ENCODE measurements at regions not wholly inside any gene's neighbourhood (a gene's known extent, or its start where the extent isn't known, plus 50 kb on each side); places are given as distances from the start of the nearest gene placed in this dataset.

DNA sequence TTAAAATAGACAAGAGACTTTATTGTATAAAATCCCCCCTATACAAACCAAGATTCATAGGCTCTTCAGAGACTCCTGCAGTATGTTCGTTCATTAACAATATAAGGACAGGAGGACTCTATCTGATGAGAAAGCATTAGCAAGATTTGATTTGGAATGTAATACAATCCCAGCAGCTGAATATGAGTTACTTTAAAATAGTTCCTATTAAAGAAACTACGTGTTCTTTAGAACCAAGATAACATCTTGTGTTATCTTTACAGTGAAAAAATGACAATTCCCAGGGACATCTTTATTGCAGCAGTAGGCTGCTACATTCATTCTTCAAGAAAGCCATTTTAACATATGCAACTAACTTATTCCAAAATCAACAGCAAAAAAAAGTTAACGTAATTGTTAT, 1360.1 kb upstream of the GJE1 start:
- Histone ChIP-seq H3K27me3 (no peaks in the 10 kb centered on the region), H3K4me3 (no peak overlapping the region), H3K9me3 (no peaks in the 10 kb centered on the region), H3K36me3 (no peaks in the 10 kb centered on the region), H3K27ac (no peak overlapping the region), H3K4me1 (peaks cover 6% of the 10 kb centered on the region)
- WGBS = 75% methylated on average over 3 of the region's 3 CpGs
- TF ChIP-seq POLR2A (IDR thresholded peaks at IDR 0.05) (no peak), EP300 (IDR thresholded peaks at IDR 0.05) (no peak), POLR2AphosphoS5 (IDR thresholded peaks at IDR 0.05) (no peak)
- TF ChIP-seq, protein P1, sequence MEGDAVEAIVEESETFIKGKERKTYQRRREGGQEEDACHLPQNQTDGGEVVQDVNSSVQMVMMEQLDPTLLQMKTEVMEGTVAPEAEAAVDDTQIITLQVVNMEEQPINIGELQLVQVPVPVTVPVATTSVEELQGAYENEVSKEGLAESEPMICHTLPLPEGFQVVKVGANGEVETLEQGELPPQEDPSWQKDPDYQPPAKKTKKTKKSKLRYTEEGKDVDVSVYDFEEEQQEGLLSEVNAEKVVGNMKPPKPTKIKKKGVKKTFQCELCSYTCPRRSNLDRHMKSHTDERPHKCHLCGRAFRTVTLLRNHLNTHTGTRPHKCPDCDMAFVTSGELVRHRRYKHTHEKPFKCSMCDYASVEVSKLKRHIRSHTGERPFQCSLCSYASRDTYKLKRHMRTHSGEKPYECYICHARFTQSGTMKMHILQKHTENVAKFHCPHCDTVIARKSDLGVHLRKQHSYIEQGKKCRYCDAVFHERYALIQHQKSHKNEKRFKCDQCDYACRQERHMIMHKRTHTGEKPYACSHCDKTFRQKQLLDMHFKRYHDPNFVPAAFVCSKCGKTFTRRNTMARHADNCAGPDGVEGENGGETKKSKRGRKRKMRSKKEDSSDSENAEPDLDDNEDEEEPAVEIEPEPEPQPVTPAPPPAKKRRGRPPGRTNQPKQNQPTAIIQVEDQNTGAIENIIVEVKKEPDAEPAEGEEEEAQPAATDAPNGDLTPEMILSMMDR (IDR thresholded peaks at IDR 0.05) = no peak
- DNase-seq (ENCODE audit: low spot score in 2 of 2) = no peak

DNA sequence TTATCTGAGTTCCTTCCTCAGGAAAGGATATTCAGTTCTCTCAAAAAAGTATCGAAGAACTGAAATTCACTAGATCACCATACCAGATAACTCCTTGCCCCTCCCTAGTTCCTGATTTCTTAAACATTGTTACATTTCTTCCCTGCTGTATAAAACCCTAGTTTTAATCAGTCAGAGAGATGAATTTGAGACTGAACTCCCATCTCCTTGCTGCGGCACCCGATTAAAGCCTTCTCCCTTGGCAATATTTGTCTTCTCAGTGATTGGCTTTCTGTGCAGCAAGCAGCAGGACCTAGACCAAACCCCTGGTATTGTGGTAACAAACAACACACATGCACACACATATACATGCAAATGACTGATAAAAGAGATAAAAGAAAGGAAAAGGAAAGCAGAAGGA, 1364.6 kb upstream of the GJE1 start:
- Histone ChIP-seq H3K27ac (no peak overlapping the region), H3K4me1 (no peaks in the 10 kb centered on the region), H3K9me3 (no peaks in the 10 kb centered on the region), H3K27me3 (no peaks in the 10 kb centered on the region), H3K36me3 (no peaks in the 10 kb centered on the region), H3K4me3 (no peak overlapping the region)
- TF ChIP-seq EP300 (IDR thresholded peaks at IDR 0.05) (no peak), POLR2A (IDR thresholded peaks at IDR 0.05) (no peak), POLR2AphosphoS5 (IDR thresholded peaks at IDR 0.05) (no peak)
- TF ChIP-seq, protein P1 (IDR thresholded peaks at IDR 0.05) = no peak
- no peak for DNase-seq (ENCODE audit: low spot score in 2 of 2)
- WGBS = 97% methylated on average over 3 of the region's 3 CpGs

DNA sequence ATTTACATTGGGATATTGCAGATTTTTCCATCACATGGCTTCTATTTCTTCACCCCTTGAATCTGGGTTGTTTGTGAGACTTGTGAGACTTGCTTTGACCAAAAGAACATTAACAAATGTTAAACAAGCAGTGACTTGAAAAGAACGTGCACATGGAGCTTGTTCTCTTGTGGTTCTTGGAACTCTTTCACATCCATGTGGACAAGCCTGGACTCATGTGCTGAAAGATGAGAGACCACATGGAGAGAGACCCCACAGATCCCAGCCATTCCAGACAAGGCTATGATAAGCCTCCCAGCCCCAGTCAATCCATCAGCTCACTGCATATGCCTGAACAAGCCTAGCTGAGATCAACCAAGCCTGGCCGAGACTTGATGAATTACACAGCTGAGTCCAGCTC, 1365.7 kb upstream of the GJE1 start:
- 57% methylated on average over 2 of the region's 2 CpGs for WGBS
- Histone ChIP-seq H3K27me3 (no peaks in the 10 kb centered on the region), H3K4me1 (no peaks in the 10 kb centered on the region), H3K27ac (no peak overlapping the region), H3K4me3 (no peak overlapping the region), H3K9me3 (no peaks in the 10 kb centered on the region), H3K36me3 (no peaks in the 10 kb centered on the region)
- DNase-seq (ENCODE audit: low spot score in 2 of 2) = no peak
- TF ChIP-seq EP300 (IDR thresholded peaks at IDR 0.05) (no peak), POLR2AphosphoS5 (IDR thresholded peaks at IDR 0.05) (no peak), POLR2A (IDR thresholded peaks at IDR 0.05) (no peak)
- TF ChIP-seq, protein P1 (IDR thresholded peaks at IDR 0.05) = no peak

- H3K27me3 ChIP-seq = no peaks in the 10 kb centered on the region
- no peak overlapping the region for H3K27ac ChIP-seq
- WGBS = 48% methylated on average over 3 of the region's 3 CpGs
- TF ChIP-seq EP300 (IDR thresholded peaks at IDR 0.05) (no peak), POLR2AphosphoS5 (IDR thresholded peaks at IDR 0.05) (no peak), POLR2A (IDR thresholded peaks at IDR 0.05) (no peak)
- TF ChIP-seq, protein P1 (IDR thresholded peaks at IDR 0.05) = no peak
- H3K36me3 ChIP-seq = no peaks in the 10 kb centered on the region
- H3K9me3 ChIP-seq = no peaks in the 10 kb centered on the region
- H3K4me3 ChIP-seq = no peak overlapping the region
- no peaks in the 10 kb centered on the region for H3K4me1 ChIP-seq
- DNase-seq (ENCODE audit: low spot score in 2 of 2) = no peak
Measured at GRCh38 chr6:140758169-140758877, 1374.4 kb upstream of the GJE1 start.

- Histone ChIP-seq H3K27ac (no peak overlapping the region), H3K36me3 (no peaks in the 10 kb centered on the region), H3K4me3 (no peak overlapping the region), H3K27me3 (no peaks in the 10 kb centered on the region), H3K4me1 (no peaks in the 10 kb centered on the region), H3K9me3 (peaks cover 6% of the 10 kb centered on the region)
- 84% methylated on average over 1 of the region's 1 CpG for WGBS
- no peak for TF ChIP-seq POLR2A (IDR thresholded peaks at IDR 0.05)
- TF ChIP-seq, protein P1 (IDR thresholded peaks at IDR 0.05) = no peak
- TF ChIP-seq POLR2AphosphoS5 (IDR thresholded peaks at IDR 0.05) = no peak
- TF ChIP-seq EP300 (IDR thresholded peaks at IDR 0.05) = no peak
- DNase-seq (ENCODE audit: low spot score in 2 of 2) = no peak
Measured at GRCh38 chr6:140752234-140752633, 1377.8 kb upstream of the CITED2 start.
